Lower lobe of right lung (tissue), 2 donors: ENCODE measurements at regions not wholly inside any gene's neighbourhood (a gene's known extent, or its start where the extent isn't known, plus 50 kb on each side); places are given as distances from the start of the nearest gene placed in this dataset.

ENCODE experiments used
- ATAC-seq, 2 donors: fragments of 200-7000 bp; cut with Tn5 transposase; one replicate each; pipeline ENCODE4 v1.9.1; 2020 to 2022; ENCODE audit warnings: mild to moderate bottlenecking in 2 of 2, moderate library complexity in 2 of 2
- DNase-seq: peaks from one replicate; pipeline ENCODE4 v3.0.0-alpha.2; 2020
- H3K27ac ChIP-seq: fragments of 200-600 bp; one replicate; pipeline ENCODE4 v1.8.0; 2022
- H3K27me3 ChIP-seq: fragments of 200-600 bp; one replicate; pipeline ENCODE4 v1.8.0; 2022; ENCODE audit warnings: low read depth
- H3K36me3 ChIP-seq: fragments of 200-600 bp; one replicate; pipeline ENCODE4 v1.8.0; 2022; ENCODE audit warnings: mild to moderate bottlenecking
- H3K4me1 ChIP-seq: fragments of 200-600 bp; one replicate; pipeline ENCODE4 v1.8.0; 2022
- H3K4me3 ChIP-seq: fragments of 200-600 bp; one replicate; pipeline ENCODE4 v1.8.0; 2022; ENCODE audit warnings: mild to moderate bottlenecking
- H3K9me3 ChIP-seq: fragments of 200-600 bp; one replicate; pipeline ENCODE4 v1.8.0; 2022
- intact Hi-C: fragments of 100-400 bp; cut with DNase I; formaldehyde crosslinking; loops from one replicate; pipeline ENCODE4 v1.11.0; 2022
- TF ChIP-seq, protein P1 (sequence below): fragments of 200-600 bp; IDR thresholded peaks from one replicate; pipeline ENCODE4 v1.8.0; 2022; ENCODE audit warnings: antibody characterized with exemption, mild to moderate bottlenecking
- donor health status: DM: no; HTN: yes; CAD: no; lungs with severe emphysema.

DNA sequence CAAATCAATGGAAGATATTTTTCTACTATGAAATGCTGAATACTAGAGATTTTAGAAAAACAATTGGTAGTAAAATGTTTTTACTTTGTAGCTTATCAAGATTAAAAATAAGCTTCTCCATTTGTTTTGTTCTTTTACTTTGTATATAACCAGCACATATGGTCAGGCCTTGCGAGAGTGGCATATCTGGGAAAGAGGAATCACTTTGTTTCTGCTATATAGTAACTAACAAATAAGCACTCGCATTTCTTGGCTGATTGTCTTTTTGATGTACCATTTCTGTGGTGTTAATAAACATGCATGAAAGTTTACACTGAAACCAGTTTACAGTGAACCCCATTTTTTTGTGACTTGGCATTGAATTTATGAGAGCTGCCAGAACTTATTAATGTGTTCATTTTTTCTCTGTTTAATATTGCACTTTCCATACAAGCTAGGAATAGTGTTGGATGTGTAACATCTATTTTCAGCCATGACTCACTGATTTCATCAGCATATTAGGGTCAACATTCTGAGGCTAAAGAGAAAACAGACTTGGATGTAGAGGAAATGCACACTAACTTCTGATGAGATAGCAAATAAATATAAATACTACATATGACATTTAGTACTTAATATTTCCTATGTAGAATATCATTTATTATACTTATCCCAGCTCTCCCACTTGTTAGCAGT lies 635.5 kb downstream of the KCNH5 start:
- Histone ChIP-seq H3K36me3 (no peaks in the 10 kb centered on the region), H3K4me1 (no peaks in the 10 kb centered on the region), H3K27ac (no peak overlapping the region), H3K27me3 (no peaks in the 10 kb centered on the region), H3K9me3 (no peaks in the 10 kb centered on the region), H3K4me3 (no peak overlapping the region)
- intact Hi-C loops, result no loop called here
- TF ChIP-seq, protein P1, sequence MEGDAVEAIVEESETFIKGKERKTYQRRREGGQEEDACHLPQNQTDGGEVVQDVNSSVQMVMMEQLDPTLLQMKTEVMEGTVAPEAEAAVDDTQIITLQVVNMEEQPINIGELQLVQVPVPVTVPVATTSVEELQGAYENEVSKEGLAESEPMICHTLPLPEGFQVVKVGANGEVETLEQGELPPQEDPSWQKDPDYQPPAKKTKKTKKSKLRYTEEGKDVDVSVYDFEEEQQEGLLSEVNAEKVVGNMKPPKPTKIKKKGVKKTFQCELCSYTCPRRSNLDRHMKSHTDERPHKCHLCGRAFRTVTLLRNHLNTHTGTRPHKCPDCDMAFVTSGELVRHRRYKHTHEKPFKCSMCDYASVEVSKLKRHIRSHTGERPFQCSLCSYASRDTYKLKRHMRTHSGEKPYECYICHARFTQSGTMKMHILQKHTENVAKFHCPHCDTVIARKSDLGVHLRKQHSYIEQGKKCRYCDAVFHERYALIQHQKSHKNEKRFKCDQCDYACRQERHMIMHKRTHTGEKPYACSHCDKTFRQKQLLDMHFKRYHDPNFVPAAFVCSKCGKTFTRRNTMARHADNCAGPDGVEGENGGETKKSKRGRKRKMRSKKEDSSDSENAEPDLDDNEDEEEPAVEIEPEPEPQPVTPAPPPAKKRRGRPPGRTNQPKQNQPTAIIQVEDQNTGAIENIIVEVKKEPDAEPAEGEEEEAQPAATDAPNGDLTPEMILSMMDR, result no peak
- DNase-seq, result no peak
- ATAC-seq, result no peak

DNA sequence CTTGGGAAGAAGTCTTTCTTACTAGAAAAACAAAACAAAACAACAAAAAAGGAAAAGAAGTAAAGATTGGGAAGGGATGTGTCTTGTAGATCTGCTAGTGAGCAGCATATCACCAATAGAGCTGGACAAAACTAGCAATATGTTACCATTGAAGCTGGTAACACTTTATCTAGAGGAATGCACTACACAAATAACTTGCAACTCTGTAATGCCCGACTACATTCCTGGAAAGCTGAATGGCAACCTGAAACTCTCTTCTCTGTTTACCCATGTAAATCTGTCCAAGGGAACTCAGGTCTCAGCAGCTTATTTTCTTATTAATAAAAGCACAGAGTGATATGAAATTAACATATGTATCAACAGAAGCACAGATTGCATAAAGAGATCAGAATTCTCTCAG lies 624.4 kb downstream of the KCNH5 start:
- no peaks in the 10 kb centered on the region for H3K36me3 ChIP-seq
- ATAC-seq (peak in 1 of 2 donors; percentile 75), DNase-seq (no peak)
- H3K27ac ChIP-seq, result no peak overlapping the region
- intact Hi-C loops, result no loop called here
- no peaks in the 10 kb centered on the region for H3K4me1 ChIP-seq
- H3K27me3 ChIP-seq, result no peaks in the 10 kb centered on the region
- no peak overlapping the region for H3K4me3 ChIP-seq
- H3K9me3 ChIP-seq, result no peaks in the 10 kb centered on the region
- TF ChIP-seq, protein P1, result no peak

DNA sequence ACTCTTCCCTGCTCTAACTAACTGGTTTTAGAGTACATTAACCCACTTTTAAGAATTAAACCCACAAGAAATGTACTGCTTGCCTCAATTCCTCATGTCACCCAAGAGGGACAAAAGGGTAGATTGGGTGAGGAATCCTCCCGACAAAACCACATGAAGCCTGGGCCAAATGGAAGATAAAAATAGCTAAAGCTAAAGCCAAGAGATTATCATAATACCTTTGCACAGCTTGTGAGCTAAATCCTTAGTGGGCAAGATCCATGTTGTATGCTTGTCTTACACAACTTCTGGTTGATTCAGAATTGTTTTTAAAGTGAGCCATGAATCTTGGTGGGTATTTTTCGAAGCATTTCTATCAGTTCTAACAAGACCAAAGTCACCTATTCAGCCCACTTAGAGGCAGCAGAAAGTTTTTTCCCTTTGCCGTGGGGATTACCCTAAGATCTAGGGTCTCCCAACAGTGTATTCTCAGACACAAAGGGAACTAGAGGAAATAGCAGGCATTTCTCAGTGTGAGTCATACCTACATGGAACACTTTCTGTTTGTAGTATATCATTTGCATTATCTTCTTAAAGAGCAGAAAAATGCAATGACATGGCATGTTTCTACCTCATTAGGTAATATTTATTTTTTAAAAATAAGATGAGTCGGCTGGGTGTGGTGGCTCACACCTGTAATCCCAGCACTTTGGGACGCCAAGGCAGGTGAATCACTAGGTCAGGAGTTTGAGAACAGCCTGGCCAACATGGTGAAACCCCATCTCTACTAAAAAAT lies 616.6 kb downstream of the KCNH5 start:
- DNase-seq, result no peak
- intact Hi-C loops, result no loop called here
- H3K4me1 ChIP-seq, result no peaks in the 10 kb centered on the region
- no peaks in the 10 kb centered on the region for H3K27me3 ChIP-seq
- ATAC-seq, result no peak
- peaks cover 11% of the 10 kb centered on the region for H3K9me3 ChIP-seq
- H3K36me3 ChIP-seq, result no peaks in the 10 kb centered on the region
- H3K27ac ChIP-seq, result no peak overlapping the region
- TF ChIP-seq, protein P1, result no peak
- H3K4me3 ChIP-seq, result no peak overlapping the region

DNA sequence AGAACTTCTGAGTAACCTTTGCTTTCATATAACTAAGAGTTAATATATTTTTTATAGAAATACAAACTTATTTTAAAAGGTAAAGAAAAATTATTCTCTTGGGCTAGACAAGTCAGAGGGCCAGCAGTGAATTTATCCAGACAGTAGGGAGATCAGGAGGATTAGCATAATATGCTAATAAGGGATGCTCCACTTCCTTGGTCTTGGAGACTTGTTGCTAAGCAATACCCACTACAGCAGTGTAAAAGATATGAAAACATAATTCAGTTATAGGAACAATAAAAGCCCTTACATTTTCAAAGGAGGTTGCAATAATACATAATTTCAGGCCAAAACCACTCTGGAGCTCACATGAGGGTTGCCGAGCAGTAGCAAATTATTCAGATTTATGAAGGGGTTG lies 615.6 kb downstream of the KCNH5 start:
- TF ChIP-seq, protein P1, result no peak
- no peaks in the 10 kb centered on the region for H3K4me1 ChIP-seq
- H3K4me3 ChIP-seq, result no peak overlapping the region
- no peak for ATAC-seq
- peaks cover 18% of the 10 kb centered on the region for H3K9me3 ChIP-seq
- intact Hi-C loops, result no loop called here
- H3K27me3 ChIP-seq, result no peaks in the 10 kb centered on the region
- H3K36me3 ChIP-seq, result no peaks in the 10 kb centered on the region
- no peak overlapping the region for H3K27ac ChIP-seq
- no peak for DNase-seq

DNA sequence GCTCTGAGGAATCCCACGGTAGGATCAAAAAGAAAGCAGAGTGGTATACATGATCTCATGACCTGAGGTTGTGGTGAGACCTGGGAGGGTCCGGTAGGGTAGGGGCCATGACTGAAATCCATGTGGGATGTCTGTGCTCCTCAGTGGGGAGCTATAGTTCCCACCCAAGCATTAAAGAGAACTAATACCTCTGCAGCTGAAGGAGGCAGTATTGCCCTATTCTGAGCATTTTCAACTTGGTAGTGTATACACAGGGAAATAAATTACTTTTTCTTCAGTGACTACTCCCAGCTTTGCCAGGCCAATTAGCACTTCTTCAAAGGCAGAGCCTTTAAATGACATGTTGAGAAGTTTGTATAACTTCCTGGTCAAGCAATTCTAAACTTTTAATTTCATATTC lies 613.8 kb downstream of the KCNH5 start:
- intact Hi-C loops, result no loop called here
- H3K27me3 ChIP-seq, result no peaks in the 10 kb centered on the region
- no peak overlapping the region for H3K27ac ChIP-seq
- H3K36me3 ChIP-seq, result no peaks in the 10 kb centered on the region
- TF ChIP-seq, protein P1, result no peak
- no peak for ATAC-seq
- no peaks in the 10 kb centered on the region for H3K4me1 ChIP-seq
- H3K9me3 ChIP-seq, result peaks cover 18% of the 10 kb centered on the region
- H3K4me3 ChIP-seq, result no peak overlapping the region
- DNase-seq, result no peak
